NCI-H2171 (cell line): ENCODE measurements at regions not wholly inside any gene's neighbourhood (a gene's known extent, or its start where the extent isn't known, plus 50 kb on each side); places are given as distances from the start of the nearest gene placed in this dataset.
A peak's percentile ranks its signal among the peaks of the same experiment; 100 is the strongest.

Experiments
- DNase-seq: peaks from one replicate; lab custom pipeline; 2025; lab: John Stamatoyannopoulos, UW

DNA sequence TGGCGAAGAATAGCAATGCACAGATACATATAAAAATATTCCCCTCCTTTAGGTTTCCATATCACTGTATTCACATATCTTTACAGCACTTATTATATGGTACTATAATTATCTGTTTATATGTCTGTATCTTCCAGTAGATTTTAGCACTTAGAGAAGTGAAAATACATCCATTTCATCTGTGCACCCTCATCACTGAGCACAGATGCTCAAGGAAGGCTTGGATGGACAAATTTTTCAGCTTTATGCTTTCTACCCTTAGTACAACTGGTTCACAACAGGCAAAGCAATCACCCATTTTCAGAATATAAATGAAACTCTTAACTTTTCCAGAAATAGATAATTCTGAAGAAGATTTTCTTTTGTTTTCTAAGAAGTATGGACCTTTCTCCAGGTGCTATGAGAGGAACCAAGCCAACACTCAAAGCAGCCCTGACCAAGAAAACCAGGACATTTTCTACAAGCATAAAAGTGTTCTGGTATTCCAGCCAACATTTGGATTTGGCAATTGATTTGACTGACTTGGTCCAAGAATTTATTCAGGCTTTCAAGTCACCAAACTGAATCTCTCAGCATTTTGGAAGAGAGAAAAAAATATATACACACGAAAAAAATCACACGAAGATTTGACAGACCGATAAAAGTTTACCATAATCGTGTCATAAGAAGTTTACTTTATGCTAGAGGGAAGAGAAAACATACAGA lies 170.2 kb upstream of the CD180 start:
- no peak for DNase-seq

DNA sequence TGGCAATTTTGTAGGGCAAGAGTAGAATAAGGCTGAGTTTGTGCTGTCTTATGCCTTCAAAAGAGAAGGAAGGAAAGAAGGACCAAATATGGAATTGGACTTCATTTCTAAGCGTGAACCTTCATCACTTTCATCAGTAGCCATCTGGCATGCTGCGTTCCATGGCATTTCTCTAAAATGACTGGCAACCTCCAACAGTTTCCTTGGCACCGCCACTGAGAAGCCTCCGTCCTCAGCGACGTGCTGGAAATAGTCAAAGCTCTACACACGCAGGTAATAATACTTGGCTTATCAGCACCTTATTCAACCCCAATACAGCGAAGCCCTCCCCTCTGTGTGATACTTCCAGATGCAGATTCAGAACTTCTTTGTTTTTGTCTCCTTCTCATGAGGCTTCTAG lies 169.7 kb upstream of the CD180 start:
- DNase-seq: no peak

DNA sequence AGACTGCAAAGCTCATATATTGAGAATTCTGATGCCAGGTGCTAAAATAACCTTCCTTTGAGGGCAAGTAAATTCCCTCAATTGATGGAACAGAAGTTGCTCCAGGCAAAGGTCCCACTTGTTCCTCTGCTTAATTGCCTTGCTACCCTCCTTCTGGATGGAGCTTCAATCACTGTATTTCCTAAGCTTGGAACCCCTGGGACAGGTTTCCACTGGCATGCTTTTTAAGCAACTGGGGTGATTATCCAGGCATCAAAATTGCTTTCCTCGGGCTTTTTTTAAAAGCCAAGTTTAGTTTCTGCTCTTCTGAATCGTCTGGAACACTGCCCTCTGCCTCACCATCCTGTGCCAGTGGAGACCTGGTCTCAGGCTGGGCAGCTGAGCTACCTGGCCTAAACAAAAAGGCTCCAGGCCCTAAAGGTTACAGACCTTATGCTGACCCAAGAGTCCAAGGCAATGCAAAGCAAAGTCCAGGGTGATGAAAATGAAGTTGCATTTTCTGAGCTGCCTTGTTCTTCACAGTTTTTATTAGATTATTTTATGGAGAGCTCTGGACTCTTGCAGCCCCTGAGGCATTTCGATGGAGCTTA lies 167.9 kb upstream of the CD180 start:
- no peak for DNase-seq

DNA sequence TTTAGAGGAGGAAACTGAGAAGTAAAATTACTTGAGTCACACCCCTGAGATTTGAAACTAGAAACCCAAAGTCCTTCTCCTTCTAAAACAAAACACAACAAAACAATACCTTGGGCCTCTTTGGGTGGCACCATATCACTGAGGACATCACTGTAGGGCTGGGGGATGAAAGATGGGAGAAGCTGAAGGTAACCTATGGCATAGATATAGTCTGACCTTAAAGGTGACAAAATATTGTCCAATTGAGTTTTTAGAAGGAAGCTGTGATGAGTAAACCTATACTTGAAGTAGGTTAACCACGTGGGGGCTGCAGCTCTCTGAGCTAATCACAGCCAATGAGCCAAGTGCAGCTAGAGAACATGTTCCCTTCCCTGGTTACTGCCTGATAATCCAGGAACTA lies 167.4 kb upstream of the CD180 start:
- no peak for DNase-seq

DNA sequence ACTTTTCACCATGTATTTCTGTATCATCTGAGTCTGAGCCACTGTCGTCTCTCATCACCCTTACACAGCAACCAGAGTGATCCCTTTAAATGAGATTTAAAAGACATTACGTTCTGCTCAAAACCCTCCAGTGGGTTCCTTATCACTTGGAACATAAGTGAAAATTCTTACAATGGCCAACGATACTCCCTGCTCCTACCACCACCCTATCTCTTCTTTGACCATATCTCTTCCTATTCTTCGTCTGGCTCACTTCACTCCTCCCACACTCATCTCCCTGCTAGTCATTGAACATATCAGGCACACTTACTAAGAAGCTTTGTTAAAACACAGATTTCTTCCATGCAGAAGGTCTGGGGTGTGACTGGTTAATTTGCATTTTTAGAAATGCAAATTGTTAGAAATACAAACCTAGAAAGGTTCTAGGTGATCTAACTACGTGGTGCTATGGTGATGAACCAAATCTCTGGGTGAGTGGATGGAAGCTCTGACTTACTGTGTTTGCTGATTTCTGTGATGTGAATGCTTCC lies 166.6 kb upstream of the CD180 start:
- DNase-seq: no peak

DNA sequence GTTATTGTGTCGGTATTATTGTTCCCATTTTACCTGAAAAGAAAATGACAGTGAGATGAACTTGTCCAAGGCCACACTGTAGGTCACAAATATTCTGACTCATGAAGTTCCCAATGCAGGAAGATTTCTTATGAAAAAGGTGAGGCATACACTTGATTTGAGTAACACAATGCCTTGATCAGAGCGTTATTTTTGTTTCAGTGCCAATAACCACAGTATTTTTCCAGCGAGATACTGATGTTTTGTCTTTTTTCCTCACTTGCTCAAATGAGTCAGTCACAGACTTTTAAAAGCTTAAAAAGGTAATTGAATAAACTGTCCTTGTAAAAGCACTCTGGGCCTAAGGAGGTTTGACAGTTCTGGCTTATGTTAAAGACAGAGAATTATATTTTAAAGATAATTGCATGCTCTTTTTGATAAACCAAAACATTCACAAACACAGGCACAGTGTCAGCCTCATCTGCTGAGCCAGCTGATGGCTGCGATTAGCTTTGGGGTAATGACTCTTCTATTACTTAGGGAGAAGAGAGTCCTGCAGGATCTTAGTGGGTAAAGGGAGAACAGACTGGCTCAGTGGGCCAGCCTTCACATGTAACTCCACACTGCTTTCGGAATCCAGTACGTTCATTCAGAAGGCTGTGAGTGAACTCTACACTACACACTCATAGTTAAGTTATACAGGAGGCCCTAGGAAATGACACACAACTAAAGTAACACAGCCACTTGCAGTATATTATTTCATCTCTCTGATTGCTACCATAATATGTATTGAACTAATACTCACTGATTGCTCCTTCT lies 165.5 kb upstream of the CD180 start:
- no peak for DNase-seq

DNA sequence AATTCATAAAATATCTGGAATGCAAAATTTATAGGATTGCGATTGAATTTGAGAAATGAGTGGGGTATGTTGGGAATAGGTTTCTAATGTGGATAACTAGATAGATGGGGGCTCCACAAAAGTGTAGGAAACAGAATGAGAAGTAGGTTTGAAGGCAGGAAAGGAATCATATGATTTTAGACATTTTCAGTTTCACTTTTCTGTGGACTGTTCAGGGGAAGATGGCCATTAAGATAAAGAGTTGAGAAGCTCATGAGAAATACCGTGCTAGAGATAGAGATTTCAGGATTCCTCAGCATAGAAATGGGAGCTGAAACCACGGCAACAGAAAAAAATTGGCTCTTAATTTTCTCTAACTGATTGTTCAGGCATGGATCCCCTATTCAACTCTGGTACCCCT lies 163.4 kb upstream of the CD180 start:
- no peak for DNase-seq

DNA sequence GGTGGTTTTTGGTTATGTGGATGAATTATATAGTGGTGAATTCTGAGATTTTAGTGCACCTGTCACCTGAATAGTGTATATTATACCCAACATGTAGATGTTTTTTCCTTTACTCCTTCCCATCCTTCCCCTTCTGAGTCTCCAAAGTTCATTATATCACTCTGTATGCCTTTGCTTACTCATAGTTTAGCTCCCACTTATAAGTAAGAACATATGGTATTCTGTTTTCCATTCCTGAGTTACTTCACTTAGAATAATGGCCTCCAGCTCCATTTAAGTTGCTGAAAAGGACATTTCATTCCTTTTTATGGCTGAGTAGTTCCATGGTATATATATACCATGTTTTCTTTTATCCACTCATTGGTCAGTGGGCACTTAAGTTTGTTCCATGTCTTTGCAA lies 161.6 kb upstream of the CD180 start:
- DNase-seq: no peak

DNA sequence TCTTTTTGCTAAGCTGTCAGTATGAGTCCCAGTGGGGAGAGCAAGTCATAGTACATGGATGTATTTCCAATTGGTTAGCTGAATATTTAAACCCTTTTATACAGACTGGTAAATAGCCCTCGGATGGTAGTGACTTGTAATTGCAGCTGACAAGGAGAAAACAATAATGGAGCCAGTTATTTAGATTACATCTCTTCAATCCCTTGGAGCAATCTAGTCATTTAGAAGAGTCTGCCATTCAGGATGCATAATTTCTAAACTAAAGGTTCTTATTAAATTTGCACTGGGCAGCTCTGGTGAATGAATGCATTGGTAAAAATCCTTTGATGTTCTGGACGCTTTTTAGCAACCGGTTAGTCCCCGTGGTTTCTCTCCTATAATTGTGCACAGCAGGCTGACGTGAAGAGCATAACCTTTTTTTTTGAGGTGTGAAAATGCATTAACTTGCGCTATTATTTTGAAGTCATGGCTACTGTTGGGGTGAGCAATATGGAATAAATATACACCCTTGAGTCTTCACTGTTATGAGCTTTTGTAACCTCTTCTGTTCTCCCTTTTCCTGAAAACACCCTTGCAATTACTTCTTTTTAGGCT lies 158.6 kb upstream of the CD180 start:
- DNase-seq: no peak

DNA sequence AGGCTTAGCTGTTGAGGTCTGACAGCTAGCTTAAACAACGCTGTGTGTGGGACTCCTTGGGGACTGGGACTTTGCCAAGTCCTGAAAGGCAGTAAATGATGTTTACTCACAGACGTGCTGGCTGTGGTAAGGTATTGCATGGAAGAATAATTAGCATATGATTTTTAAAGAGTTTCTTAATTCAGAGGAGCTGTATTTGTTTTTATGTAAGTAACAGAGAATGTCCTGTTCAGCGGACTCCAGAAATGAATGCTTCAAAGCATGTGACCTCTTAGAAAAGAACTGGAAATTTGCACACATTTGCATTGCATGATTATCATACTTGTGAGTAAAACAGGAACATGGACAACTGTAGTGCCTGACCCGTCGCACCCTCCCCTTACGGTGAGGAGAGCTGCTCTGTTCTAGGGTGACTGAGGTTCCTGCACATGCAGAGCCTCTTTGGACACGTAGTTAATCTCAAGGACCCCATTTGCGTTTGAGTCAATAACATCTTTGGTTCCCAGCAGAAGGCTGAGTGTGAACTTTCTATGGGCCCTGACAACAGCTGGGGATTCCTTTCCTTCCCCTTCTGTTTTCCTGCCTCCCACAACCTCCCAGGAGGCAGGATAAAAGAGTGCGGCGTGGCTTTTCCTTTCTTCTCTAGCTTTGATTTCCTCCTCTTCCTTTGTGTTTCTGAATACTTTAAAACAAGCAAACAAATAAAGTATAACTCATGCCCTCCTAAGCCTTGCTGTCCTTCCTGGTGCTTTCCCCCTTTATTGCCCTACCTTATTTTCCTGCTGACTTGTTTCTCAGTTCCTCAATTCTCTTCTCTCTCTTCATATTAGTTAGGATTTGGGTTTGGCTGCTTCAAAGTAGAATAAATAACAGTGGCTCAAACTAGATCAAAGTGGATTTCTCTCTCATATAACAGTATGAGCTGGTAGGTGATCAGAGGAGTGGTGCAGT lies 157.2 kb upstream of the CD180 start:
- no peak for DNase-seq

DNA sequence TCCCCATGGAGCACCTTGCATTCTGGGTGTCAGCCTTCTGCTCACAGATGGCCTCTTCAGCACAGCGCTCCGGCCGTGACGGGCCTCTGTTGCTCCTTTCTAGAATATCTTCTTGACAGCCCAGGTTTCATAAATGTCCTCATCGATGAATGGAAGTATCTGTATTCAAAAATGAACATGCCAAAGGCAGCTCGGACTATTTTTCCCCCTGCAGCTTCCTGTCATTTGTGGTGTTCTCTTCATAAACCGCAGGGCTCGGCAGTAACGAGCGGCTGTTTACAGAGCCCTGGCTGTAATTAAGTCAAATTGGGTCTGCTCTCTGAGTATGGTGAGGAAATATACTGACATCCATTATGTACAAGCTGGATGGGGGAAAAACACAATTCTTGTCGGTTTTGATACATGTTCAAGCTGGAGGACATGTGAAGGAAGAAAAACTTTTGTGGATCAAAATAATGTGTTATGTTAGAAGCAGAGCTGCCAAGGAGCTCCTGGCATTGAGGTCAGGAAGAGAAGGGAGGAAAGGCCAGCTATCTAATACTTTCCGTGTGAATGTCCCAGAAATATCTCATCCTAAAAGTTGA lies 154.1 kb upstream of the CD180 start:
- no peak for DNase-seq

DNA sequence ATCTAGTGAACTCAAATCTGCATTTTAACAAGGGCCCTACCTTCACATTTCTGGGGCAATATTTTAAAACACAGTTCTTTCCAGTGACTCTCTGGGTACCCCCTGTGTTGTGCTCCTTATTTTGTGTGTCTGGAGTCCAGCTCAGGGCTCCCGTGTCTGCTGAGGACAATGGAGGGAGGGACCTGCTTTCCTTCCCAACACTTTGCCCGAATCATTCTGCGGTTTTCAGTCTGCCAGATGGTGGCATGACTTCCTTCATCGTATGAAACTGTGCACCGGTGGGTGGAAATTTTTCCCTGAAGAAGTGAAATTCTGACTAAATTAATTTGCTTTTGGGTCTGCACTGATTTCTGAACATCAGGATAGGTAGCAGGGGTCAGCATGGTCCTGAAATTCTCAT lies 153.6 kb upstream of the CD180 start:
- peak; percentile 5 for DNase-seq

DNA sequence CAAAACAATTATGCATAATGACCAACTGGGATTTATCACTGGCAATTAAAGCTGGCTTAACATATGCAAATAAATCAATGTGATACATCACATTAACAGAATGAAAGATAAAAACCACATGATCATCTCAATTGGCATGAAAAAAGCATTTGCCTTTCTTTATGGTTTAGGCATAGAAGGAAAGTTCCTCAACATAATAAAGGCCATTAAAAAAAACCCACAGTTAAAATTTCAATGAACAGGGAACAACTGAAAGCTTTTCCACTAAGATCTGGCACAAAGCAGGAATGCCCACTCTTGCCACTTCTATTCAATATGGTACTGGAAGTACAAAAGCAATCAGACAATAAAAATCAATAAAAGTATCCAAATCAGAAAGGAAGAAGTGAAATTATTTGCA lies 151.2 kb upstream of the CD180 start:
- DNase-seq: no peak

DNA sequence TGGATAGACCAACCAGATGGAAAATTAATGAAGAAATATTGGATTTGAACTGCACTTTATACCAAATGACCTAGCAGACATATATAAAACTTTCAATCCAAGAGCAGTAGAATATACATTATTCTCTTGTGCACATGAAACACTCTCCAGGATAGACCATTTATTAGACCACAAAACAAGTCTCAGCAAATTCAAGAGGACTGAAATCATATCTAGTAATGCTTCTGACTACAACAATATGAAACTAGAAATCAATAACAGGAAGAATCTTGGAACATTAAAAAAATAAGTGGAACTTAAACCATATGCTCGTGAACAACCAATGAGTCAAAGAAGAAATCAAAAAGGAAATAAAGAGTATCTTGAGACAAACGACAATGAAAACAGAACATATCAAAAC lies 150.0 kb upstream of the CD180 start:
- no peak for DNase-seq

DNA sequence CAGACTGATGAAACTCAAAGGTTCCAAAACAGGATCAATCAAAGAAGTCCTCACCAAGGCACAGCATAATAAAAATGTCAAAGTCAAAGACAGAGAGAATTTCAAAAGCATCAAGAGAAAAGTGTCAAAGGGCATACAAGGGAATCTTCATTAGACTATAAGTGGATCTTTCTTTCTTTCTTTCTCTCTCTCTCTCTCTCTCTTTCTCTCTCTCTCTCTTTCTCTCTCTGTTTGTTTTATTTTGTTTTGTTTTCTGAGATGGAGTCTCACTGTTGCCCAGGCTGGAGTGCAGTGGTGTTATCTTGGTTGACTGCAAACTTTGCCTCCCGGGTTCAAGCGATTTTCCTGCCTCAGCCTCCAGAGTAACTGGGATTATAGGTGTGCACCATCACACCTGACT lies 148.3 kb upstream of the CD180 start:
- no peak for DNase-seq

DNA sequence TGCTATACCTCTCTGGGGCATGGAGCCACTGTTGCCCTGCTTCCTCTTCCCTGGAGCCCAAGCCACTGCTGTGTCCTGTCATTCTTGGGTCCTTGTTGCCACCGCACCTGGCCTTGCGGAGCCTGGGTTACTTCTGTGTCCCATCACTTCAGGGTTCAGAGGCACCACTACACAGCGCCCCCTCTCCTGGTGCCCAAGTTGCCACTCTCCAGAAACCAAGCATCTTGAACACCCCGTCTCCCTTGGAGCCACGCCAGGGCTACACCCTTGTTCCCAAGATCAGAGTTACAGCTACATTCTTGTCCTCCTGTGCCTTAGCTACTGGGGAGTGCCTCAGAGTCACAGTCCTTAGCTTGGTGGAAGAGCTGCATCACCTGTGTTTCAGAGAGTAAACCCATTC lies 147.2 kb upstream of the CD180 start:
- DNase-seq: no peak

DNA sequence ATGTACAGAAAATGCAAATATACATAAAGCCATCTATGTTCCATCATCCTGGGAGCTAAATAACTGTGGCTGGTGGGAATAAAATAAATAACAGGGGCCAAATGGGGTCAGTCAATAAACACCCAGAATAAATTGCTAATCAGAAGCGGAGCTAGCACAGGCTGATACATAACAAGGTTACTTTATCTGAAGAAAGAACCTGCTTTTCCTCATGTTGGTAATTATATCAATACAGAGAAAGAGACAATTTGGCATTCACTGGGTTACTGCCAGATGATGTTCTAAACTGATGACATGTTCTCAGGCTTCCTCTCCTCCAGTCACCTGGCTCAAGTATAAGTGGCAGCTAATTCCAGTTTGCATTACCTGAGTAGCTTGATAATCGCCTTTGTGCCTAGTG lies 144.9 kb upstream of the CD180 start:
- no peak for DNase-seq

DNA sequence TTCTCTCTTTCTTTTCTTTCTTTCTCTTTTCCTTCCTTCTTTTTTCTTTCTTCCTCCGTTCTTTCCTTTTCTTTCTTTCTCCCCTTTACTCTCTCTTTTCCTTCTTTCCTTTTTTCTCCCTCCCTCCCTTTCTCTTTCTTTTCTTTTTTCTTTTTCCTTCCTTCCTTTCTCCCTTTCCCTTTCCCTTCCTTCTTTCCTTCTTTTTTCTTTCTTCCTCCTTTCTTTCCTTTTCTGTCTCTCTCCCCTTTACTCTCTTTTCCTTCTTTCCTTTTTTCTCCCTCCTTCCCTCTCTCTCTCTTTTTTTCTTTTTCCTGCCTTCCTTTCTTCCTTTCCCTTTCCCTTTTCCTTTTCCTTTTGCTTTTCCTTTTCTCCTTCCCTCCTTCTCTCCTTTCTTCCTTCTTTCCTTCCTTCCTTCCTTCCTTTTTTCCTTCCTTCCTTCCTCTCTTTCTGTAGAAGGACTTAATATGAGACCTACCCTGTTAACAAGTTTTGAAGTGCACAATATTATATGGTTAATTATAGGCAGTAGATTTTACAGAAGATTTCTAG lies 142.7 kb upstream of the CD180 start:
- no peak for DNase-seq

DNA sequence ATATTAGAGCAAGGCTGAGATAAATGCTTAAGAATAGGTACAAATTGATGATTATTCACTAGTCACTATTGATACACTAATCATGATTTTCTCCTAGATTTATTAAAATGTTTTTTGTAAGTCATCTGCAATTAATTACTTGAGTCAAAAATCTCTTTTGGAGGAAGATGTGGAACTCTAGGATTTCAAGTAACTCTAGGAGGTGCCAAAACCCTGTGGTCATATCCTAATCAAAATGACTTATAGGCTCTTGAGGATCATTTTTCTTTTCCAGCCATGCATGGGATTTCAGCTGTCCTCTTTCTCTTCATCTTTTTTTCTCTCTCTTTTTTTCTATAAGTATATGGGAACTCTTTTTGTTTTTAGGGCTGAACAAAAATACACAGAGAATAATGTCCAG lies 141.8 kb upstream of the CD180 start:
- DNase-seq: no peak

DNA sequence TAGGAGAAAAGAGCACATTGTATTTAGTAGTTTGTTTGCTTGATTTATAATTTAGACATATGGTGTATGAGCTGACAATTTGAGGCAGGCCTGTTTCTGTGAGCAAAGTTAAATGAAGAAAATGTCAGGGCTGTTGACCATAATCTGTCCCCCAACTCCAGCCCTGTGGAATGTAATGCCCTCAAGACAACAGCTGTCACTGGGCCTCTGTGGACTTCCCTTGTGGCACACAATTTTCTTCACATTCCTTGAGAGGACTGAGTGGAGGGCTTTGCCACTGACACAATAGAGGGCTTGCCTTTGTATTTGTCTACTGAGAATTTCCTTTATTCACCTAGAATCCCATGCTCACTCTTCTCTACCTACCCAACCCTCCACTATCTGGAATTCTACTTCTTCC lies 141.2 kb upstream of the CD180 start:
- no peak for DNase-seq

DNA sequence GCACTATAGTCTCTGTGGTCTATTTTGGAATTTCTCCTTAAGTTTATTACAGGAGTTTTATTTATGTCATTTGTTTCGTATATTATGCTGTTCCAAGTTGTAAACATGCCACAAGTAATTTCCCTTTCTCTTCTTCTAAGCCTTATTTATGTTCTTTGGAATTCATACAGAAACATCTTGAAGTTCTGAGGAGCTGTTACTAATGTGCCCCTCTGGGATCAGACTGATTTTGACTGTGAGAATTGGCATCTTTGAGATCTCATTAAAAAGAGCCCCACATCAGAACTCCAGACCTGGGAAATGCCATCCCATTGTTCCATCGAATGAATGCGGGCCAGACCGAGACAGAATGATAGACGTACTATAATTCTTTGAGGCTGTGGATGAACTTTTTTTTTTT lies 138.8 kb upstream of the CD180 start:
- DNase-seq: no peak
